GM21825 (cell line): ENCODE measurements at regions not wholly inside any gene's neighbourhood (a gene's known extent, or its start where the extent isn't known, plus 50 kb on each side); places are given as distances from the start of the nearest gene placed in this dataset.

Source experiments
- ATAC-seq: cut with Tn5 transposase; IDR thresholded peaks from one replicate; pipeline ENCODE4 v1.9.1; 2021; ENCODE audit warnings: mild to moderate bottlenecking, moderate library complexity; ENCODE audit not compliant: unreplicated experiment

DNA sequence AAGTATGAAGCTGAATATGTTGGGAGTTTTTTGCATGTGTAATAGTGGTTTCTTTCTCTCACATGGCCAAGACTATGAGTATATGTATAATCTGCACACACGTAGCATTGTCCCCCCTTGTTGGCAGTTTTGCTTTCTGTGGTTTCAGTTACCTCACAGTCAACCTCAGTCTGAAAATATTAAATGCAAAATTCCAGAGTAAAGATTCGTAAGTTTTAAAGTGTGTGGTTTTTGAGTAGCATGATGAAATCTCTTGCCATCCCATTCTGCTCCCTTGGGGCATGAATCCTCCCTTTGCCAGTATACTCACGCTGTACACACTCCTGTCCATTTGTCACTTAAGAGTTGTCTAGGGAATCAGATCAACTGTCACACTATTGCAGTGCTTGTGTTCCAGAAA, 742.0 kb upstream of the CCDC54 start:
- peak; percentile 61 for ATAC-seq

DNA sequence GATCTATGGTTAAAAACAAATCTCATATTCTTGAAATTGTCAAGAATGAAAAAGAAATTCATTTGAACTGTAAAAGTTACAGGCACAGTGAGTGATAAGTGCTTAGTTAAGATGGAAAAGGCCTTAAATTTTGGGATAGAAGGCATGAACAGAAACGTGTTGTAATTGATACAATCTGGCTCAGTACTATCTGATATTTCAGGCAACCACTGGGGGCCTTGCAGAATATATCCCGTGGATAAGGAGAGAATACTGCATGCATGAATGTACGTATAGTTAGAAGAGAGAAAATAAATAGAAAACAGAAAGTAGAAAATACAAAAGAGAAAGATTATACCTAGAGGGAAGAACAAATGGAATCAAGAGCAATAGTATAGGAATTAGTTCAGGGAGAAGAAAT, 741.4 kb upstream of the CCDC54 start:
- no peak for ATAC-seq

DNA sequence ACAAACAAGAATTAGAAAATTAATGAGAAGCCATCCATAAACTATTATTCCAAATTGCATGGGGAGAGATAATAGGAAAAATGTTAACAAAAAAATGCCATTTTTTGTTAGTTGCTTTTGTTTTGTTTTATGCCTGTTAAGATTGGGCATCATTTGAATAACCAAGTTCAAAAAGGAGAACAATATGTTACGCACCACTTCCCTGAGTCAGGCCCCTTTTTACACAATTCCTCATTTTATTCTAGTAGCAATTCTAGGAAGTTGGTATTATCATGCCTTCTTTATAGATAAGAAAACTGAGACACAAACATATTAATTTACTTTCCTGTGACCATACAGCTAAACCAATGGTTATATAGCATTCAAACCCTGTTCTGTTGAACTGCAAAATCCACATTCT, 736.9 kb upstream of the CCDC54 start:
- no peak for ATAC-seq

DNA sequence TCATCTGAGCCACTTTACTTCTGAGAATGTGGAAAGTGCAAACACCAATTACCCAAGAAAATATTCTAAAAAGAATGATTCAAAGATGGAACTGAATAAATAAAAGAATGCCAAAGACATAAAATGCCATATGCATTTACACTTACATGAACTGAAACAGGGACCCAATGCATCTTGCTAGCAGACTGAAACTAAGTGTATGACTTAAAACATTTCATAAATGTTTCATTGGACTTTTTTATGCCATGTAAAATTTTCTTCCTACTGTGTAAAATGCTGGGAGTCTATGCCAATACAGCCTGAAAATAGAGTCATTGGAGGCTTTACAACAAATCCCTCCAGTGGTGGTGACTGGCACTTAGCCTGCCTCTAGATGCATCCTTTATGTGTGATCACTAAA, 735.1 kb upstream of the CCDC54 start:
- no peak for ATAC-seq

DNA sequence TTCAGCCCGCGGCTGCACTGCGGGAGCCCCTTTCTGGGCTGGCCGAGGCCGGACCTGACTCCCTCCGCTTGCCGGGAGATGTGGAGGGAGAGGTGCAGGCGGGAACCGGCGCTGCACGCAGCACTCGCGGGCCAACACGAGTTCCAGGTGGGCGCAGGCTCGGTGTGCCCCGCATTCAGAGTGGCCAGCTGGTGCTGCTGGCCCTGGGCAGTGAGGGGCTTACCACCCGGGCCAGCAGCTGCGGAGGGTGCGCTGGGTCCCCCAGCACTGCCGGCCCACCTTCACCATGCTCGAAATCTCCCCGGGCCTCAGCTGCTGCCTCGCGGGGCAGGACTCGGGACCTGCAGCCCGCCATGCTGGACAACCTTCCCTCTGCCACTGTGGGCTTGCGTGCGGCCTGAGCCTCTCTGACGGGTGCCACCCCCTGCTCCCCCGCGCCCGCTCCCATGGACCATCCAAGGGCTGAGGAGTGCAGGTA, 733.5 kb upstream of the CCDC54 start:
- no peak for ATAC-seq

DNA sequence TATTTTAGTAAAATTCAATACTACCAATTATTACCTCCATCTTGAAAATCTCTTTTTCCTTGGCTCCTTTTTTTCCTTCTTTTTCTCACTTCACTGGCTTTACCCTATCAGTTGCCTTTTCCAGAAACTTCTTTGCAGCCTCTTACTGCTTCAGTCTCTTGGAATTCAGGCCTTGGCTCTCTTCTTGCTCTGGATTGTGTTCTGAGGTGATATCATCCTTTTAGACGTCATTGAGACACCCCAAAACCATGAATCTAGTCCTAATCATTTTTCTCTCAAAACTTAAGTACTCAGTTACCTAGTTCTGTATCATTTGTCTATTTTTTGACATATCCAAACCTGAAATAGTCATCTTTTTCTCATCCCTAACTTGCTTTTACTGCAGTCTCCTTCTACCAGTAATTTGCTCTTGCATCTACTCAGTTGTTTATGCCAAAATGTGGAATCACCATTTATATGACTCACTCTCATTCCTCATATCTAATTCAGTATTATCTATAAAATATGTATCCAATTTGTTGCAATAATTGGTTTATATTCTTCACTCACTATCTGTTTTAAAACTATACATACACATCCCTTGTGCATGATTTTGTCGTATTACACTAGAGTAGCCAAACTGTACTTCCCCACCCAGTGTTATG, 703.2 kb upstream of the CCDC54 start:
- ATAC-seq = no peak

DNA sequence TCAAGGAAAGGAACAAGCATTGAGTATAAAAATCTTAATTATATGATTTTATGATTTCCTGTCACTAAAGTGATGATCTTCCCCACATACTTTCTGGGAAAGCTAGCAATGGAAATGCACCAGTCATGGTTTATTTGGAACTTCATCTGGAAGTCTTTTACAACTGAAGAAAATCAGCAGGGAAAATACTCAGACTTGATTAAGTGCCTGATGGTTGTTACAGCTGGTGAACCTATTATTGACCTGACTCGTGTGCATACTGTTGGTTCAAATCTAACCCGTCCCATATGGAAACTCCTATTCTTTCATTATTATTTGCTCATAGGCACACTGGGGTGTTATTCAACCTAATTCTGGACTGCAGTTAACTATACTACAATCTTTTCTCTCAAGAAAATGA, 701.8 kb upstream of the CCDC54 start:
- no peak for ATAC-seq

DNA sequence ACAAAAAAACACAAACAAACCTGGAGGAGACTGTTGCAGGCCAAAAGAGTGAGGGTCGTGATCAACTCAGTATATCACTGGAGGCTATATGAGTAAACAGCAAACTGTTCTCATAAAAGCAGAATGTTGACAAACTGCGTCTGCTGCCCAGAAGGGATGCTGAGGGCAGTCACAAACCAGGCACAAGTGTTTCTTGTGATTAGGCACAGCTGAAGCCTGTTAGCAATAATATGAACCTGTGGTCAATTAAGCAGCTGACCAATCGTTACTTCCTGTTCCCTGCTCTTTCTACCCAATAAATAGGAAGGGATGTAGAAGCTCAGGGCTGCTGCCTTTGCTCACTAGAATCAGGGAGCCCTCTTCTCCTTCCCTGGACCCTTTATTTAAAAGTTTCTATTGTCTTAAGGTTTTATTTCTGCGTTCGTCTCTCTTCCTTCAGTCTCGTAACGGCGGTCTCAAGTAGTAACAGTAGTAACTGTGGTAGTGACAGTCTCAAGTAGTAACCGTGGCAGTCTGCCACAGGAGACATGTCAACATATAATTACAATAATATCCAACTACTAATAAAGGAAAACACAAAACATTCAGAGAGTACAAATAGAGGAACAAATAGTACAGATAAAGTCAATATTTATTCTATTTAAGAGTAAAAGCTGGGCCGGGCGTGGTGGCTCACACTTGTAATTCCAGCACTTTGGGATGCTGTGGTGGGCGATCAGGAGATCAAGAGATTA, 698.4 kb upstream of the CCDC54 start:
- ATAC-seq = no peak

DNA sequence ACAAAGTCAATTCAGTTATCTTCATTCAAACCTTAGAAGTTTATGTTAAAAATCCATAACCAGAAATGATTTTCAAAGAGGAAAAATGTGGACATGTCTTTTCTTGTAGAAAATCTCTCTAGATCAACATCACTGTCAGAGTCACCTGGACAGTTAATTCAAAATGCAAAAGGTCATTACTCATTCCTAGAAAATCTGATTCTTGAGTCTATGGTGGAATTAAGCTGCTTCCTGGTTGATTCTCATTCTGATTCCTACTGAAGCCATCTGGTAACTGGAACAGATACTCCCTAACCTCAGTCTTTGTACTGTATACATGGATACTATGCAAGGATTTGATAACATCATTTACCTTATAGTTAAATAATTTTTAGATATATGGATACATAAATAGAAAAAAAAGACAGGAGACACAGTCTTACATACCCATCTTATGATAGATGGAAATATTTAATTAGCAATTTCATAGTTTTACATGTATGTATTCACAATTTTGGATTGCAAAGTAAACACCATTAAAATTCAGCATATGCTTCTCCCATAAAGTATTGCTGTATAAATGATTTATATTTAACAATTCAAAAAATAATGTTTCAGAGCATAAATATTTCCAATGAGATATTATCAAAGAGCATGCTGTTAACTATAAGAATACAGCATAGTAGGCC, 693.2 kb upstream of the CCDC54 start:
- no peak for ATAC-seq

DNA sequence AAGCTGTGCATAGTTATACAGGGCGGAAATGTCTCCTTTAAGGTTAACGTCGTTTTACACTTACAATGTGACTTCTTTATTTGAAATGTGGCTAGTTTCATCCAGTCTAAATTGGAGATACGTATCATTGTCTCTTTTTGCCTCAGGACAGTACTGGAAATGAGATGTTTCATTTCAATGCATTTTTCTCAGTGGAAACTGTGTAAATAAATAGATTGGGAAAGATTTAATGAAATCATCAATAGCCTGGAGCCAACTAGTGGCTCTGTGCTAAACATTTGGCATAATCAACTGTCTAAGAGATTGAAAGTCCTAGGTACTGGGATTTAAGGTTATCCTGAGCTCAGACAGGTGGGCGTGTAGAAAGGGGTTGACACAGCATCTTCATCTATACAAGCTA, 691.5 kb upstream of the CCDC54 start:
- no peak for ATAC-seq

DNA sequence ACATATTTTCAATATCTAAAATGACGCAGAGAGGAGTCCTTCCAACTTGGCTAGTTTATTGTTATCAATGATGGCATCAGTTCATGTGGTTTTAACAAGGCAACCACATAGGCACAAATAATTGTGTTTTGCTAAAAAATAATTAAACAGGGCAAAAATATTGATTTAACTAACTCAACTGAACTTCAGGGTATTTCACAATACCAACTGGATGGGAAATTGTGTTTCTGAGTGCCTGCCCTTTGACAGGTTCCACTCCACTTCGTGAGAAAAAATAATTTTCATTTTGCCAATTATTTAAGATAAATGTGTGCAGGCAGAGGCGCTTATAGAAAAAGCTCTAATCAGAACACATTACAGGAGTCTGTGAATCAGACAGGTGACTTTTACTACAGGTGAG, 689.3 kb upstream of the CCDC54 start:
- no peak for ATAC-seq

DNA sequence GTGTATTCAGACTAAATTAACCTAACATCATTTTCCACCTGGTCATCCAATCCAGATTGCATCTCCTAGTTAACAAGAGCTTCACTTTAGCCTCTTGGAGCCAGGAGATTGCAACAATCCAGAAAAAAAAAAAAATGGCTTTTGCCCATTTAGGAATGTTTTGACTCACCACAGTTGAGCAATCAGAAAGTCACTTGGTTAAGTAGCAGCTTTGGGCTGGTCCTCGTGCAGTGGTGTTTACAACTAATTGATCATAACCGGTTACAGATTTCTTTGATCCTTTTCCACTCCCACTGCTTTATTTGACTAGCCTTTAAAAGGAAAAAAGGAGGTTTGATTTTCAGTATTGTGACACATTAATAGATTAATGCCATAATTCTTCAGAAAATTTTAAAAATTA, 688.8 kb upstream of the CCDC54 start:
- ATAC-seq = no peak

DNA sequence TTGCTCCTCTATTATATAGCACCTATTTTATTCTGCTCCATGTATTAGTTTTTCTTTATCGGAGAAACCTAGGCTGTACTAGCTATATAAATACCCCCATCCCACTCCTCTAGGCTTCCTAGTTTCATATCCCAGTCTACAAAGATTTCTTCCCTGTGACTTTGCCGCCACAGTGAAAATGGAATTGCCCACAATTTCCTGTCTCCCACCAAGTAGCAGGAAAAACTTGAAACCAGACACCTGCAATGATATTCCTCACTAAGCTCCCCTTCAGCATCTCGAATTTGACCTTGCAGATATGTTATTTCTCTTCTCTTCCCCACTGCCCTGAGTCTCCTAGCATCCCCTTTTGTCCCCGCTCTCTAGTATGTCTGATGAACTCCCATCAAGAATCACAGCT, 685.8 kb upstream of the CCDC54 start:
- ATAC-seq = no peak

DNA sequence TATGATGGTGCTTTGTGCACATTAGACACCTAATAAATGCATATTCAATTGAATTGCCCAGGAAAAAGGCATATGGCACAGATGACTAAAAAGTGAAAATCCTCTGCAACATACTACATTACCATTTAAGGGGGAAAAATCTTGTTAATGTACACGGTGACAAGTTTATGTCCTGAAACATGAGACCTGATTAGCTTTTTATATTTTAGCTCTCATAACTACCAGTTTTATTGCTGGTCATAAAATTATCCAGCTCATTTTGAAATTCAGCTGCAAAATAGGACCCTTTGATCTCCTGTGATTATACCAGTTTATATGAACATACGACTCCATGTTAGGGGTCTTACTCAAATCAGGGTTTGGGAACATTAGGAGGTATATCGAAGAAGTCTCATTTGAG, 684.6 kb upstream of the CCDC54 start:
- no peak for ATAC-seq

DNA sequence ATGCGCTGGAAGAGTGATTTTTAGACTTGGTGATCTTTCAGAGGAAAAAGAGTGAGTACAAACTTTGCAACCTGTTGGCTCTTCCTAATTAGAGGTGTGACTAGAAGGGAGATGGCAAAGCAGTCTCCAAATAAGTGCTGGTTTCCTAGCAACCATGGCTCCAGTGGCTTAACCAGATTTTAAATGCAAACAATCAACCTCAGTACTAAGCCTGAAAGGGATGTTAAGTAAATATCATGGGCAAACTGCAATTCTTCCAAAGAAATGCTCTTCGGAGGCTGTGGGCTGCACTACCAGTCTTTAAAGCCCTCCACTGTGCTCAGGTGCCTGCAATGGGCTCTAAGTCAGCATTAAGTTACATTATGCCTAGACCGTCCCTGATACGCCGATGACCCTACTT, 678.1 kb upstream of the CCDC54 start:
- ATAC-seq = no peak

DNA sequence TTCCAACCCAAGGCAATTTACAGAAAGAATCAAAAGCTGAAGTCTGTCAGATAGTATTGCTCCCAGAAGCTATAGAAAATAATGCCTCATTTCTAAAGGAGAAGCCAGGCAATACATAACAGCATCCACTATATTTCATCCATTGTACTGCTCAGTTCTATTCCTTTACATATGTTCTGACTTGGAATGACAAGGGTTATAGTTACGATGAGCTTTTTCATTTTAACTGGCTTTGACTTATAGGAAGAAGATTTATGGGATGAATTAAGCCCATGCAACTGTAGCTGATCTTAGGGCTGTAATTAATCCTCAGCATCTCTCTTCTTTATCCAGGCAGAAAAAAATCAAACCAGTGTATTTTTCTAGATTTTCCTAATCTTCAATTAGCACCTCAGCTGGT, 676.3 kb upstream of the CCDC54 start:
- ATAC-seq = no peak

DNA sequence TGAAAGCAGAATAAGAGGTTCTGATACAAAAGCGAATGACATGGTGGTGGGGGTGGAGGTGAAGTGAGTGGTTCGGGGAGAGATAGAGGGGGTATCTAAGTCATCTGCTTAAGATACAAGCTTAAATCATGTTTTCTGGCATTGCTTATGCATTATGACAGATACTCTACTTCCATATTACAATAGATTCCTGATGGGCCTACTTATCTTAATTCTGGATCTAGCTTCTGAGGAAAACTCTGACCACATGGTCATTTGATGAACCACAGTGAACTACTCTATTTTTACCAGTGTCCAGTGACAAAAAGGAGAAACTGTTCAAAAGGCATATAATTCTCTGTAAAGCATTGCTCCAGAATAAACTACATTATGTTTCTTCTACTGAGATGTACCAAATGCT, 673.7 kb upstream of the CCDC54 start:
- no peak for ATAC-seq

DNA sequence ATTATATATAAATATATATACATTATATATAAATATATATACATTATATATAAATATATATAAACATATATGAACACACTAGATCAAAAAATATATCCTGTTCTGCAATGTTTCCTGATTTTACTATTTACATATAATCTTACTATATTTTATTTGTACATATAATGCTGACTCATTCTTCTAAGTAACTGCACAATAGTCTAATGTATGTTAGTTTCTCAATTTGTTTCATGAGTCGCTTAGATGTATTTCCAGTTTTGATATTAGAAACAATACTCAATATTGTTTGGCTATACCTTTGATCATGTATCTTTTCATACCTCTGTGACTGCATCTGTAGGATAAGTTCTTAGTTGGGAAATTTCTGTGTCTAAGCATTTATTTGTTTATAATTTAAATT, 669.9 kb upstream of the CCDC54 start:
- no peak for ATAC-seq

DNA sequence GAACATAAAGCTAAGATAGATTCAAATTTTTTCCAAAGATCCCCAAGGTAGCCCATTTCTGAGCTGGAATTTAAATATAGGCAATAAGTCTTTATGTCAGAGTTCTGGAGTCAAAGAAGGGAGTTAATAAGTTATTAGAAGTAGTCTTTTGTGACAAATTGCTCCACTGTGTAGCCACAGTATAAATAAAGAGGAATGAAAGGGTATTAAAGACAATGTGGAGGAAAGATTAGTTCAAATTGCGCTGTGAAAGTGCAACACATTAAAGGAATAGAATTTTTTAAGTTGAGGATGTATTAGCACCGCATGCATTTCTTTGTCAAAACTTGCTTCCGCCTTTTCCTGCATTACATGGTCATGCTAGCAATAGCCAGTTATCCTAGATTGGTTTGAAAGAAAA, 666.6 kb upstream of the CCDC54 start:
- ATAC-seq = no peak

DNA sequence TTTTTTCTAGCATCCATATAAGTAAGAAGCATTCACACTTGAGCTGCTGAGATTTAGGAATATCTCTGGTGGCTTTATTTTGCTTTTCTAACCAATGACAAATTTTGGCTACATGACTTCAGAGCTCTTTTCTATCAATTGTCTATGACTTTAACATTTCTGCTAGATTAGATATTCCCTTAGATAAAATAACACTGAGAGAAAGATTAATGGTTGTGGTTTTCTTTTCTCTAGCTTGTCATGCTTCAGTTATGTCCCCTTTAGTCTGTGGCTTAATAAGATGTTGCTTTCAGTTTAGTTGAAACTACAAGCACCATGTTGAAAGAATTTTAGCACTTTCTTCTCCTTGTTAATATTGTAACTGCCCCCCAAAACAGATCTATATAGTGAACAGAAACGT, 665.6 kb upstream of the CCDC54 start:
- ATAC-seq = no peak

DNA sequence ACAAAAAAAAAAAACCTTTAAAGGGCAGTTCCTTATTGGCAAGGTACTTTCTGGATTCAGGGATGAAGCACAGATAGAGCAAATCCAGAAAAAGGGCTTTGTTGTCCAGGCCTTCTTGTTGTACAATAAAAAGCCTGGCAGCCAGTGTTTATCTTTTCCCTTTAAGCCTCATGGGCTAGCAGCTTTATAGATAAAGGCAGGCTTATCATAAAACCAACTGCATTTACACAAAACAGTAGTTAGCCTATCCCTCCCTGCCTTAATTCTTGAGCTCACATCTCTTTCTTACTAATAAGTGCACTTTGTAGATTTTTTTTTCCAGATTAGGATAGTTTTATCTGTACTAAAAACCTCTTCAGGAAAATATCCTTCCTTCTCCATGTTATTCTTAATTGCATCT, 662.8 kb upstream of the CCDC54 start:
- ATAC-seq = no peak

DNA sequence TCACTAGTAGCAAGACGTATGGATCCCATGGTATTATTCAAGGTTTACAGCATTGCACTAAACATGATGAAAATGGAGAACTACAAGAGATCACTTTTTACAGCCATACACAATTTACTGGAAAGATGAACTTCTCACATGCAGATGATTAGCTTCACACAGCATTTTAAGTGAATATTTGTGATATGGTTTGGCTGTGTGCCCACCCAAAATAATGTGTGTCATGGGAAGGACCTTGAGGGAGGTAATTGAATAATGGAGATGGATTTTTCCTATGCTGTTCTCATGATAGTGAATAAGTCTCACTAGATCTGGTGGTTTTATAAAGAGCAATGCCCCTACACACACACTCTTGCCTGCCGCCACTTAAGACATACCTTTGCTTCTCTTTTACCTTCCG, 662.0 kb upstream of the CCDC54 start:
- no peak for ATAC-seq
